ENCODE measurements at regions not wholly inside any gene's neighbourhood (a gene's known extent, or its start where the extent isn't known, plus 50 kb on each side); places are given as distances from the start of the nearest gene placed in this dataset.

DNA sequence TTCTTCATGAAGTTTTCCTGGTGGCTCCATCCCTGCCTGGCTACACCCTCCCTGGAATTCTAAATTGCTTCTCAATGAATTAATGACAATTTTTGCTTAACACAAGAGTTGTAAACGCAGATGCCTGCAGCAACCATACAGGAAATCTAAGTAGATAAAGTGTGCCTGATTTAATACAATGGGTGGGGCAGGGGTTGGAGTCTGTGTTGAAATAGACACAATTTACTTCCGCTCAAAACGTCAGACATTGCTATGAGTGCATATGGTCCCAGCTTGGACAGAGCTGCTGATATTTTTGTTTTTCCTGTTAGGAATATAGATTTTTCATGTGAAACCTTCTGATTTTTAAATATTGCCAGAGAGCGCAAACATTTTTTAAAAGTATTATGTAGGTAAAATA lies 1235.0 kb upstream of the SORCS1 start:
- no peak for TF ChIP-seq MAX (IDR thresholded peaks at IDR 0.05)
- TF ChIP-seq REST (IDR thresholded peaks at IDR 0.05; ENCODE audit: low read depth) = no peak
- TF ChIP-seq TAF1 (IDR thresholded peaks at IDR 0.05; ENCODE audit: low read depth) = no peak
- no peak for TF ChIP-seq RAD21 (IDR thresholded peaks at IDR 0.05; ENCODE audit: low read depth)
- no peak for TF ChIP-seq CREB1 (IDR thresholded peaks at IDR 0.05; ENCODE audit: low read depth)
- TF ChIP-seq YY1 (IDR thresholded peaks at IDR 0.05; ENCODE audit: low read depth) = no peak
- TF ChIP-seq USF1 (IDR thresholded peaks at IDR 0.05) = no peak
- no peak for TF ChIP-seq CEBPB (IDR thresholded peaks at IDR 0.05)
- TF ChIP-seq FOXM1 (IDR thresholded peaks at IDR 0.05; ENCODE audit: borderline replicate concordance, low read depth) = no peak
- no peak for TF ChIP-seq EP300 (IDR thresholded peaks at IDR 0.05; ENCODE audit: borderline replicate concordance)
- no peak for TF ChIP-seq TCF12 (IDR thresholded peaks at IDR 0.05; ENCODE audit: low read depth)
- TF ChIP-seq TEAD4 (IDR thresholded peaks at IDR 0.05) = no peak
- TF ChIP-seq EGR1 (IDR thresholded peaks at IDR 0.05) = no peak

Measured in Ishikawa (cell line).